ENCODE measurements at regions not wholly inside any gene's neighbourhood (a gene's known extent, or its start where the extent isn't known, plus 50 kb on each side); places are given as distances from the start of the nearest gene placed in this dataset.
"Not testable (repeated sequence)": the region's sequence is repeated elsewhere in the genome, so short reads cannot be mapped to it uniquely, and the experiment has no call there.

DNA sequence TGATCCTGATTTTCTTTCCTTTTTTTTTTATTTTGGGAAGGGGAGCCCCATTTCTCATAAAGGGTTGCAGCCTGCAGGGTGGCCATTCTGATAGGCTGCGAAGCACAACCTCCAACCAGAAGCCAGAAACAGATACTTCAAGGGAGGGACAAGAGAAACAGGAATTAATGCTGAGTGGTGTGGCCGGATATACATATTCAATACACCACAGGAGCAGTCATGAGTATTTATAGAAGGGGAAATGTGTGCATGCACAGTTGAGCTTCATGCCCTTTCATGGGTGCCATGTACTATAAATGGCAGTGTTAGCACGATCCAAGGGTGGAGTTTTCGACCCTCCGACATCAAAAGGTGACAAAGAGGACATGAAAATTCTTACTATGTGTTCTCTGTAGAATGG is 320.8 kb downstream of the CBLN1 start:
- no peak for DNase-seq (ENCODE audit: insufficient read length, low spot score)
- TF ChIP-seq, protein P1, sequence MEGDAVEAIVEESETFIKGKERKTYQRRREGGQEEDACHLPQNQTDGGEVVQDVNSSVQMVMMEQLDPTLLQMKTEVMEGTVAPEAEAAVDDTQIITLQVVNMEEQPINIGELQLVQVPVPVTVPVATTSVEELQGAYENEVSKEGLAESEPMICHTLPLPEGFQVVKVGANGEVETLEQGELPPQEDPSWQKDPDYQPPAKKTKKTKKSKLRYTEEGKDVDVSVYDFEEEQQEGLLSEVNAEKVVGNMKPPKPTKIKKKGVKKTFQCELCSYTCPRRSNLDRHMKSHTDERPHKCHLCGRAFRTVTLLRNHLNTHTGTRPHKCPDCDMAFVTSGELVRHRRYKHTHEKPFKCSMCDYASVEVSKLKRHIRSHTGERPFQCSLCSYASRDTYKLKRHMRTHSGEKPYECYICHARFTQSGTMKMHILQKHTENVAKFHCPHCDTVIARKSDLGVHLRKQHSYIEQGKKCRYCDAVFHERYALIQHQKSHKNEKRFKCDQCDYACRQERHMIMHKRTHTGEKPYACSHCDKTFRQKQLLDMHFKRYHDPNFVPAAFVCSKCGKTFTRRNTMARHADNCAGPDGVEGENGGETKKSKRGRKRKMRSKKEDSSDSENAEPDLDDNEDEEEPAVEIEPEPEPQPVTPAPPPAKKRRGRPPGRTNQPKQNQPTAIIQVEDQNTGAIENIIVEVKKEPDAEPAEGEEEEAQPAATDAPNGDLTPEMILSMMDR (IDR thresholded peaks at IDR 0.05; ENCODE audit: insufficient read depth, missing control alignments) = no peak
- no peak for FAIRE-seq

DNA sequence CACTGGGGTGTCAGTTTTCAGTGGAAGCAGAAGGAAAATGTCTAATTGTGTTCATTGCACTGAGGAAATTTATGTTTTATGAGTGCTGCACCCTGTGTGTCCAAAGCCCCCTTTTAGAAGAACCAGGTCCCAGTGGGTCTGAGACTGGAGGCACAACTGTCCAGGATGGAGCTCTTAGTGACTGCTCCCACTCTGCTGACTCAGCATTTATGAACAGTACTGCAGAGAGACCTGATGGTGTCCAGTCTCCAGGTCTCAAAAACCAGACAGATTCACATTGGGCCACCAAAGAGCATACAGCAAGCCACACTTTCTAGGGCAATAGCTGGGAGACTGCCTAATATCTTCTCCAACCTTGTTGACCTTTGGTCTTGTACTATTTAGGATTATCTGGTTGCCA is 321.9 kb downstream of the CBLN1 start:
- TF ChIP-seq, protein P1 (IDR thresholded peaks at IDR 0.05; ENCODE audit: insufficient read depth, missing control alignments) = no peak
- FAIRE-seq (no peak), DNase-seq (ENCODE audit: insufficient read length, low spot score) (no peak)

DNA sequence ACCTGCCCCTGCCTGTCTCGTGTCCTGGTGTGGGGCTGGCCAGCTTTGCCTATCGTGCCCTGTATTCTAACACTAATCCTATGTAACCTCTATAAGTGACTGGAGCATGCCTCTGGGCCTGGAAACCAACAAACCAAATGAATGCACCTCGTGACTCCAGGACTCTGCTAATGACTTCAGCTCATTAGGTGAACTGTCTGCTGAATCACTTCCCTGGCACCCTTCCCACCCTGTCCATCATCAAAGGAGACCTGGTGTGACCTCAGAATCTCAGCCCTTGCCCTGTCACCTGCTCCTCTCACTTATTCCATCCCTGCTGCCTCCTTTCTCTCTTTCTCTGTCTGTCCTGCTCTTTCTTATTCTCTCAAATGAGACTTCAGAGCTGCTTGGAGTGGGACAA is 322.4 kb downstream of the CBLN1 start:
- DNase-seq (ENCODE audit: insufficient read length, low spot score) = no peak
- FAIRE-seq = no peak
- TF ChIP-seq, protein P1 (IDR thresholded peaks at IDR 0.05; ENCODE audit: insufficient read depth, missing control alignments) = no peak

DNA sequence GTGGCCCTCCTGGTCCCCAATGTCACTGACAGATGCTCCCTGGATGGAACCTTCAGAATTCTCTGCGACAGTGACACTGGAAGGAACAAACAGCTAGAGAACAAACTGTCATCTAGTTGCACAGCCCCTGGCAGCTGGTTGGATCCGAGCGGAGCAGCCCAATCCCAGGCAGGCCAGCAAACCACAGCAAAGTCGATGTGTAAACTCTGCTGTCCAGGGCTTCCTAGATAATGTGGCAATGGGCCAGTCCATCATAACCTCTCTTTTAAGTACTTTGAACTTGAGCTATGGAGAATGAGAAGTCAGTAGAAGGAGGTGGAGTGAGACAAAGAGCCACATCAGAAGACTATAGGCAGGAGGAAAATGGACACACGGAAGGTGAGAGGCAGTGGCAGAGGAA is 323.0 kb downstream of the CBLN1 start:
- DNase-seq (ENCODE audit: insufficient read length, low spot score) = no peak
- FAIRE-seq = no peak
- TF ChIP-seq, protein P1 (IDR thresholded peaks at IDR 0.05; ENCODE audit: insufficient read depth, missing control alignments) = no peak

DNA sequence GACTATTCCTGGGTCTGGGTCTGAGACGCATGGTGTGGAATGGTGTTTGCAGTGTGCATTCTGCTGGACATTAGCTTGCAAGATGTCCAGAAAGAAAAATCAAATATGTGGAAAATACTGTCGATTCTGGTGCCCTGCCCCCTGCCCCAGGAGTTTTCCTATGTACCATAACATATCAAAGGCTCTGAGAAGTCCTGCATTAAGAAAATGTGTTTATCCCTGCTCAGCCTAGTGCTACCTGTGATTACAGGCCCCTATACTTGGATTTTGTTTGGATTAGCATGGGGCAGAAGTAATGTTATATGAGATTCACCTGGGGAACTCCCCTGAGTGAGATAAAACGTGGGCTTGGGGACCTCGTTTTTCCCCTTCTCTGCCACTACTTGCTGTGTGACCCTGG is 325.0 kb downstream of the CBLN1 start:
- DNase-seq (ENCODE audit: insufficient read length, low spot score) (no peak), FAIRE-seq (no peak)
- TF ChIP-seq, protein P1 (IDR thresholded peaks at IDR 0.05; ENCODE audit: insufficient read depth, missing control alignments) = no peak

DNA sequence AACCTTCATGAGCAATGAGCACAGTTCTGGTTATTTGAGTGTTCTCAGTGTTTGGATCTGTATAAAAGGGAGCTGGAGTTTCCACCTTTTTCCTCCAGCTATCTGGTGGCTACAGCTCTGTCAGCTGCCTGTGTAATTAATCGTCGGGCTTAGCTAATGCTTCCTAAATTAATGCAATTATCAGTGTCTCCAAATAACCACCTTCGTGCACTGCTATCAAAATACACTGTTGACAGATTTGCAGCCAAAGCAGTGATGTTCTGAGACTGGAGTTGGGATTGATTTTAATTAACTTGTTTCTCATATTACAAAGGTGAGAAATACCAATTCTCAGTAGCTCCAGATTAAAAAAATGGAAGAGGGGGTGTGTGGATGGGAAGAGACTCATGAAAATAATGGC is 325.8 kb downstream of the CBLN1 start:
- DNase-seq (ENCODE audit: insufficient read length, low spot score) = no peak
- TF ChIP-seq, protein P1 (IDR thresholded peaks at IDR 0.05; ENCODE audit: insufficient read depth, missing control alignments) = no peak
- FAIRE-seq = no peak

DNA sequence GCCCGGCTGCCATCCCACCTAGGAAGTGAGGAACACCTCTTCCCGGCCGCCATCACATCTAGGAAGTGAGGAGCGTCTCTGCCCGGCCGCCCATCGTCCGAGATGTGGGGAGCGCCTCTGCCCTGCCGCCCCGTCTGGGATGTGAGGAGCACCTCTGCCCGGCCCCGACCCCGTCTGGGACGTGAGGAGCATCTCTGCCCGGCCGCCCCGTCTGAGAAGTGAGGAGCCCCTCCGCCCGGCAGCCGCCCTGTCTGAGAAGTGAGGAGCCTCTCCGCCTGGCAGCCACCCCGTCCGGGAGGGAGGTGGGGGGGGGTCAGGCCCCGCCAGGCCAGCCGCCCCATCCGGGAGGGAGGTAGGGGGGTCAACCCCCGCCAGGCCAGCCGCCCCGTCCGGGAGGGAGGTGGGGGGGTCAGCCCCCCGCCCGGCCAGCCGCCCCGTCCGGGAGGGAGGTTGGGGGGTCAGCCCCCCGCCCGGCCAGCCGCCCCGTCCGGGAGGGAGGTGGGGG is 330.0 kb downstream of the CBLN1 start:
- not testable (repeated sequence) for DNase-seq (ENCODE audit: insufficient read length, low spot score); FAIRE-seq

DNA sequence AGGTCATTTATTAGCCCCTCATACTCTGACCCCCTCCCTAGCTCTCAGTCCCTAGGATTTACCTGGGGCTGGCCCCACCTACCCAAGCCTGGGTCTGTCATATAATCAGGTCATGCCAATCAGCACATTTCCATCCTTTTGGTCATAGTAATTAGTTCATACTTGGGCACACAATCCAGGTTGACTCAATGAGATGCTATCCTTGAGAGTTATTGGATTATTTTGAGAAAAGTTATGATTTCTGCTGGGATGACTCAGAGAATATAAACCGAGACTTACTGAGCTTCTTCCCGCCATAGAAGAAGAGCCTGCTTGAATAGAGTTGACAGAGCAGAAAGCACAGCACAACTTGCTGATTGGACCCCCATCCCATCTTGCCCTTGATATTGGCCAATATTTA is 331.5 kb downstream of the CBLN1 start:
- DNase-seq (ENCODE audit: insufficient read length, low spot score) (no peak), FAIRE-seq (no peak)
- TF ChIP-seq, protein P1 (IDR thresholded peaks at IDR 0.05; ENCODE audit: insufficient read depth, missing control alignments) = no peak
